Activated naive CD4-positive, alpha-beta T cell treated with anti-CD3 and anti-CD28 coated beads, Interleukin-2, amount 10 ng/mL, durations not matched to agents 7 days and 5 days (primary cell): ENCODE measurements at regions not wholly inside any gene's neighbourhood (a gene's known extent, or its start where the extent isn't known, plus 50 kb on each side); places are given as distances from the start of the nearest gene placed in this dataset.

ENCODE experiments used
- CTCF ChIA-PET: fragments of 350-600 bp; sonication (Branson Sonifier 250); formaldehyde crosslinking; loops from one replicate; lab custom pipeline; 2021; ENCODE audit warnings: antibody characterized with exemption; lab: Charles Lee
- DNase-seq: peaks from one replicate; pipeline ENCODE4 v3.0.0-alpha.2; 2020
- H3K27ac Mint-ChIP-seq: one replicate; pipeline ENCODE4 v1.8.0; 2021; ENCODE audit warnings: mild to moderate bottlenecking, moderate library complexity, mixed read lengths
- H3K27me3 Mint-ChIP-seq: one replicate; pipeline ENCODE4 v1.8.0; 2021; ENCODE audit warnings: mild to moderate bottlenecking, mixed read lengths
- H3K36me3 Mint-ChIP-seq: one replicate; pipeline ENCODE4 v1.8.0; 2021; ENCODE audit warnings: mixed read lengths
- H3K4me1 Mint-ChIP-seq: one replicate; pipeline ENCODE4 v1.8.0; 2021; ENCODE audit warnings: mixed read lengths
- H3K4me3 Mint-ChIP-seq: one replicate; pipeline ENCODE4 v1.8.0; 2021; ENCODE audit warnings: mild to moderate bottlenecking, moderate library complexity, mixed read lengths
- H3K9me3 Mint-ChIP-seq: one replicate; pipeline ENCODE4 v1.8.0; 2021; ENCODE audit warnings: mixed read lengths

- Mint-ChIP-seq H3K4me1 (no peaks in the 10 kb centered on the region), H3K9me3 (no peaks in the 10 kb centered on the region), H3K27me3 (no peaks in the 10 kb centered on the region), H3K4me3 (no peak overlapping the region), H3K27ac (no peak overlapping the region), H3K36me3 (no peaks in the 10 kb centered on the region)
- CTCF ChIA-PET: no interaction called here
- DNase-seq: no peak
These were observed 185.8 kb upstream of the POU2AF2 start for GRCh38 chr11:111059726-111060125.

- CTCF ChIA-PET: no interaction called here
- Mint-ChIP-seq H3K4me3 (no peak overlapping the region), H3K4me1 (no peaks in the 10 kb centered on the region), H3K36me3 (no peaks in the 10 kb centered on the region), H3K27me3 (peaks cover 4% of the 10 kb centered on the region), H3K27ac (no peak overlapping the region), H3K9me3 (no peaks in the 10 kb centered on the region)
- no peak for DNase-seq
These were observed 196.4 kb upstream of the POU2AF2 start for GRCh38 chr11:111049131-111049530.

GRCh38 chr11:111047374-111047773, 198.2 kb upstream of the POU2AF2 start:
- DNase-seq: no peak
- H3K36me3 Mint-ChIP-seq: no peaks in the 10 kb centered on the region
- no peaks in the 10 kb centered on the region for H3K9me3 Mint-ChIP-seq
- H3K27ac Mint-ChIP-seq: no peak overlapping the region
- no peaks in the 10 kb centered on the region for H3K4me1 Mint-ChIP-seq
- no peak overlapping the region for H3K4me3 Mint-ChIP-seq
- CTCF ChIA-PET: no interaction called here
- H3K27me3 Mint-ChIP-seq: peaks cover 4% of the 10 kb centered on the region

GRCh38 chr11:111046291-111046690, 199.2 kb upstream of the POU2AF2 start:
- no peak for DNase-seq
- CTCF ChIA-PET: no interaction called here
- Mint-ChIP-seq H3K27me3 (peaks cover 4% of the 10 kb centered on the region), H3K9me3 (no peaks in the 10 kb centered on the region), H3K27ac (no peak overlapping the region), H3K4me1 (no peaks in the 10 kb centered on the region), H3K36me3 (no peaks in the 10 kb centered on the region), H3K4me3 (no peak overlapping the region)

- Mint-ChIP-seq H3K27me3 (peaks cover 4% of the 10 kb centered on the region), H3K4me1 (no peaks in the 10 kb centered on the region), H3K36me3 (no peaks in the 10 kb centered on the region), H3K27ac (no peak overlapping the region), H3K9me3 (no peaks in the 10 kb centered on the region), H3K4me3 (no peak overlapping the region)
- CTCF ChIA-PET: no interaction called here
- DNase-seq: no peak
These were observed 199.7 kb upstream of the POU2AF2 start for GRCh38 chr11:111045874-111046273.

GRCh38 chr11:111045407-111045803, 200.1 kb upstream of the POU2AF2 start:
- H3K27me3 Mint-ChIP-seq: peaks cover 4% of the 10 kb centered on the region
- CTCF ChIA-PET: no interaction called here
- H3K4me3 Mint-ChIP-seq: no peak overlapping the region
- DNase-seq: no peak
- no peaks in the 10 kb centered on the region for H3K4me1 Mint-ChIP-seq
- no peak overlapping the region for H3K27ac Mint-ChIP-seq
- H3K9me3 Mint-ChIP-seq: no peaks in the 10 kb centered on the region
- H3K36me3 Mint-ChIP-seq: no peaks in the 10 kb centered on the region

- CTCF ChIA-PET: no interaction called here
- H3K4me1 Mint-ChIP-seq: no peaks in the 10 kb centered on the region
These were observed 200.6 kb upstream of the POU2AF2 start for GRCh38 chr11:111044751-111045406.

GRCh38 chr11:111039982-111040381, 205.5 kb upstream of the POU2AF2 start:
- no peaks in the 10 kb centered on the region for H3K36me3 Mint-ChIP-seq
- H3K4me3 Mint-ChIP-seq: no peak overlapping the region
- H3K27me3 Mint-ChIP-seq: peaks cover 2% of the 10 kb centered on the region
- no peak for DNase-seq
- H3K27ac Mint-ChIP-seq: no peak overlapping the region
- CTCF ChIA-PET: no interaction called here
- H3K9me3 Mint-ChIP-seq: no peaks in the 10 kb centered on the region
- H3K4me1 Mint-ChIP-seq: no peaks in the 10 kb centered on the region

More at GRCh38 chr11:111044751-111045406, 200.6 kb upstream of the POU2AF2 start:
- no peak overlapping the region for H3K27ac Mint-ChIP-seq
- no peaks in the 10 kb centered on the region for H3K36me3 Mint-ChIP-seq
- H3K4me3 Mint-ChIP-seq: no peak overlapping the region
- DNase-seq: no peak
- H3K27me3 Mint-ChIP-seq: peaks cover 4% of the 10 kb centered on the region
- no peaks in the 10 kb centered on the region for H3K9me3 Mint-ChIP-seq

- H3K4me1 Mint-ChIP-seq: no peaks in the 10 kb centered on the region
- no peak overlapping the region for H3K4me3 Mint-ChIP-seq
- H3K36me3 Mint-ChIP-seq: no peaks in the 10 kb centered on the region
- DNase-seq: no peak
- H3K27ac Mint-ChIP-seq: no peak overlapping the region
- no peaks in the 10 kb centered on the region for H3K27me3 Mint-ChIP-seq
- H3K9me3 Mint-ChIP-seq: no peaks in the 10 kb centered on the region
- CTCF ChIA-PET: no interaction called here
These were observed 209.8 kb upstream of the POU2AF2 start for GRCh38 chr11:111035746-111036145.

GRCh38 chr11:111026241-111026640, 219.3 kb upstream of the POU2AF2 start:
- H3K9me3 Mint-ChIP-seq: no peaks in the 10 kb centered on the region
- no peak overlapping the region for H3K4me3 Mint-ChIP-seq
- H3K27ac Mint-ChIP-seq: no peak overlapping the region
- CTCF ChIA-PET: no interaction called here
- no peaks in the 10 kb centered on the region for H3K4me1 Mint-ChIP-seq
- no peak for DNase-seq
- no peaks in the 10 kb centered on the region for H3K27me3 Mint-ChIP-seq
- H3K36me3 Mint-ChIP-seq: no peaks in the 10 kb centered on the region

- no peak overlapping the region for H3K27ac Mint-ChIP-seq
- H3K4me3 Mint-ChIP-seq: no peak overlapping the region
- H3K4me1 Mint-ChIP-seq: no peaks in the 10 kb centered on the region
- CTCF ChIA-PET: no interaction called here
- no peaks in the 10 kb centered on the region for H3K27me3 Mint-ChIP-seq
- H3K36me3 Mint-ChIP-seq: no peaks in the 10 kb centered on the region
- no peak for DNase-seq
- H3K9me3 Mint-ChIP-seq: no peaks in the 10 kb centered on the region
These were observed 224.4 kb upstream of the POU2AF2 start for GRCh38 chr11:111021131-111021530.

- H3K4me1 Mint-ChIP-seq: no peaks in the 10 kb centered on the region
- H3K4me3 Mint-ChIP-seq: no peak overlapping the region
- no peaks in the 10 kb centered on the region for H3K36me3 Mint-ChIP-seq
- CTCF ChIA-PET: interaction anchor here (0.7 kb wide), 1 partner anchor 474 kb away, joined by 3 read pairs; no protein-coding TSS in a partner anchor
- H3K9me3 Mint-ChIP-seq: no peaks in the 10 kb centered on the region
- H3K27ac Mint-ChIP-seq: no peak overlapping the region
- no peaks in the 10 kb centered on the region for H3K27me3 Mint-ChIP-seq
- DNase-seq: no peak
These were observed 225.5 kb upstream of the POU2AF2 start for GRCh38 chr11:111019871-111020670.

- no peak for DNase-seq
- Mint-ChIP-seq H3K36me3 (no peaks in the 10 kb centered on the region), H3K27ac (no peak overlapping the region), H3K4me3 (no peak overlapping the region), H3K4me1 (no peaks in the 10 kb centered on the region), H3K27me3 (no peaks in the 10 kb centered on the region), H3K9me3 (no peaks in the 10 kb centered on the region)
- CTCF ChIA-PET: interaction anchor here (0.7 kb wide), 1 partner anchor 474 kb away, joined by 3 read pairs; no protein-coding TSS in a partner anchor
These were observed 226.1 kb upstream of the POU2AF2 start for GRCh38 chr11:111019451-111019850.

- no peak for DNase-seq
- Mint-ChIP-seq H3K4me3 (no peak overlapping the region), H3K27ac (no peak overlapping the region), H3K9me3 (no peaks in the 10 kb centered on the region), H3K36me3 (no peaks in the 10 kb centered on the region), H3K4me1 (no peaks in the 10 kb centered on the region), H3K27me3 (no peaks in the 10 kb centered on the region)
- CTCF ChIA-PET: interaction anchor here (0.9 kb wide), 1 partner anchor 573 kb away, joined by 3 read pairs; no protein-coding TSS in a partner anchor
These were observed 227.0 kb upstream of the POU2AF2 start for GRCh38 chr11:111018566-111018965.

GRCh38 chr11:111012491-111012890, 233.0 kb upstream of the POU2AF2 start:
- H3K36me3 Mint-ChIP-seq: no peaks in the 10 kb centered on the region
- DNase-seq: no peak
- H3K27me3 Mint-ChIP-seq: no peaks in the 10 kb centered on the region
- H3K27ac Mint-ChIP-seq: no peak overlapping the region
- no peak overlapping the region for H3K4me3 Mint-ChIP-seq
- CTCF ChIA-PET: no interaction called here
- no peaks in the 10 kb centered on the region for H3K4me1 Mint-ChIP-seq
- no peaks in the 10 kb centered on the region for H3K9me3 Mint-ChIP-seq
